Mesodermal cell (in vitro differentiated cells): ENCODE measurements at regions not wholly inside any gene's neighbourhood (a gene's known extent, or its start where the extent isn't known, plus 50 kb on each side); places are given as distances from the start of the nearest gene placed in this dataset.

ENCODE experiments used
- H3K27ac ChIP-seq: 2 replicates; pipeline ENCODE4 v1.7.0; 2013; ENCODE audit warnings: mild to moderate bottlenecking, low read depth, low read length, moderate library complexity; ENCODE audit not compliant: severe bottlenecking
- H3K36me3 ChIP-seq: 2 replicates; pipeline ENCODE4 v1.7.1; 2013; ENCODE audit warnings: mild to moderate bottlenecking, low read length, moderate library complexity; ENCODE audit not compliant: control insufficient read depth, insufficient read depth
- H3K4me1 ChIP-seq: one replicate; pipeline ENCODE4 v1.7.1; 2013; ENCODE audit warnings: mild to moderate bottlenecking, low read length; ENCODE audit not compliant: insufficient read depth, control insufficient read depth, poor library complexity, severe bottlenecking
- H3K4me3 ChIP-seq: 2 replicates; pipeline ENCODE4 v1.7.0; 2013; ENCODE audit warnings: low read length, control low read depth, mild to moderate bottlenecking; ENCODE audit not compliant: insufficient read depth, poor library complexity, severe bottlenecking; ENCODE audit errors: extremely low read depth
- H3K9me3 ChIP-seq: 2 replicates; pipeline ENCODE4 v1.7.1; 2013; ENCODE audit warnings: mild to moderate bottlenecking, low read length, moderate library complexity; ENCODE audit not compliant: control insufficient read depth
- WGBS, 2 experiments: methylation state at CpG; one replicate each; pipeline ENCODE4 v1.1.5; 2013; ENCODE audit warnings: missing lambda C conversion rate in 2 of 2; ENCODE audit not compliant: insufficient coverage in 2 of 2; 5-methylcytosine and 5-hydroxymethylcytosine counted together

- WGBS, 2 experiments = 78 to 86% methylated on average over 1 of the region's 1 CpG
- Histone ChIP-seq H3K27ac (no peak overlapping the region), H3K4me1 (no peaks in the 10 kb centered on the region), H3K36me3 (no peaks in the 10 kb centered on the region), H3K4me3 (no peak overlapping the region), H3K9me3 (no peaks in the 10 kb centered on the region)
These were observed 643.9 kb upstream of the CAMK1G start for GRCh38 chr1:208939537-208940085.

GRCh38 chr1:208942394-208943130 lies 641.0 kb upstream of the CAMK1G start:
- H3K9me3 ChIP-seq = no peaks in the 10 kb centered on the region
- 88 to 89% methylated on average over 1 of the region's 1 CpG for whole genome bisulfite sequencing, 2 experiments
- H3K4me3 ChIP-seq = no peak overlapping the region
- no peaks in the 10 kb centered on the region for H3K4me1 ChIP-seq
- H3K27ac ChIP-seq = no peak overlapping the region
- no peaks in the 10 kb centered on the region for H3K36me3 ChIP-seq

DNA sequence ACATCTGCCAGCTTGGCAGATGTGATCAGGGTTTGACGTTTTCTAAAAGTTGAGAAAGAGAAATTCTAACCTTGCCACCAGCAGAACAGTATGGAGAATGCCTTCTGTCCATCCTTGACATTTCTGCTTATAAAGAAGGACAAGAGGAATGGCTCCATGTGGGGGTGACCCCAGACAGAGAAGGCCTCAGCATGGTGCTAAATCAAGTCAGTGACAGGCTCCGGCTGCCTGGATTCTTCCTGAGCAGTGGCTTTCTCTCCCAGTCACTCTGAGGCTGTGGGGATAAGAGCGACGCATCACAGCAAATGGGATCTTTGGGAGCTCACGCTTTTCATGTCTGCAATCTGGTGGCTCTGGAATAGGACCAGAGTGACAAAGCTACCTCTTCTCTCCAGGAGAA lies 640.2 kb upstream of the CAMK1G start:
- no peak overlapping the region for H3K27ac ChIP-seq
- no peaks in the 10 kb centered on the region for H3K36me3 ChIP-seq
- 93 to 95% methylated on average over 2 of the region's 5 CpGs for WGBS, 2 experiments
- H3K9me3 ChIP-seq = no peaks in the 10 kb centered on the region
- no peaks in the 10 kb centered on the region for H3K4me1 ChIP-seq
- H3K4me3 ChIP-seq = no peak overlapping the region

DNA sequence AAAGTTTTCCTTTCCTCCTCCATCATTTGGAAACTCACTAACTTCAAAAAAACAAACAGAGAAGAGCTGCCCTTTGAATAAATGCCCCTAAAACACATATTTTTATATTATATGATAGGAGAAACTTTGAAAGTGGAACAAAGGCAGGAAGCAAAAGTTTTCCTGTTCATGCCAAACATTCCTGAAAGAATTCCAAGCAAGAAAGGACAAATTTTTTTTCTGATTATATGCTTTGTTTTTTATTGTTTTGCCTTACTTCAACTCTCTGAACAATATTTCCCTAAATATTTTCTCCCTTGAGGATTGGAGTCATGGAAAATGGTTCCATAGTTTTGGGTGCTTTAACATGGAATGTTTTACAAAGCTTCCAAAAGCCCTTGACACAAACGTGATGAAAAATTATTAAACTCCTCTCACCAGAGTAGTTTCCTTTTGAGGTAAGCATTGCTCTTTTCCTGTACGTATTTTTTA lies 638.5 kb upstream of the CAMK1G start:
- Histone ChIP-seq H3K36me3 (no peaks in the 10 kb centered on the region), H3K27ac (no peak overlapping the region), H3K9me3 (no peaks in the 10 kb centered on the region), H3K4me3 (no peak overlapping the region), H3K4me1 (no peaks in the 10 kb centered on the region)
- no CpG with 5 or more reads among the region's 2 CpGs for WGBS, 2 experiments

DNA sequence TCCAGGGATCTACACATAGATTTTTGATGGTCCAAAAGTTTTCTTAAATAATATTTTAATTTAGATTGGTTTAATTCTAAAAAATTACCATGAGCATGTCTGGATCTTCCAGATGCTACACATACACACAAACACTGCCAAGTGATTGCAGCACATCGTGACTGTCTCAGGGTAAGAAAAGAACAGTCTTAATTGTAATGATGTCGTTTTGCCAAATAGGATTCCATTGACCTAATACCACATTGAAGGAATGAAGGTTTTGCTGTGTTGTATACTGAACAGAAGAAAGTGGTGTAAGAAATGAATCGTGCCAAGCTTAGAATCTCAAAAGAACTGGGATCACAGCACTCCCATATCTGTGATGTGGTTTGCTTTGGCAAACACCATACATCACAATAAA lies 633.3 kb upstream of the CAMK1G start:
- Histone ChIP-seq H3K36me3 (no peaks in the 10 kb centered on the region), H3K4me1 (no peaks in the 10 kb centered on the region), H3K4me3 (no peak overlapping the region), H3K27ac (no peak overlapping the region), H3K9me3 (no peaks in the 10 kb centered on the region)
- no CpG with 5 or more reads among the region's 3 CpGs for WGBS, 2 experiments

DNA sequence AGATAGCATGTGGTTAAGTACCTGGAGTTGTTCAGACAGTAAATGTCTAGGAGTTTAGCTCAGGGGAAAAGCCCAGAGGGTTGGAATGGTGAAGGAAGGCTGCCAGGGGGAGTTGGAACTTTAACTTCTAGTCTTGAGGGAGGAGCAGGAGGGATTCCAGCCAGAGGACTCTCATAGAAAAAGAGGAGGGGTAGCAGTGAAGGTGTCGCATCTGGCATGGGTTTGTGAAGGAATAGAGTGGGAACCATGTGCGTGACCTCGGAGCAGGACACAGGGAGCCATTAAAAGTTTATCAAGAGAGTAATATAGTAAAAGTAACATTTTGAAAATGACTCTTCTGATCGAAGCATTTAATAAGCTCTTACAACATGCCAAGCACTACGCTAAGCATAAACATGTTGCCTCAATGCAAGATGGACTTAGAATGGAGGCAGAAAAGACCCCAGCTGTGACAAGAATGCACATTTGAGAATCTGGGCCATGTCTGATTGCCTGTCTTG lies 632.4 kb upstream of the CAMK1G start:
- no peaks in the 10 kb centered on the region for H3K36me3 ChIP-seq
- no peaks in the 10 kb centered on the region for H3K9me3 ChIP-seq
- H3K4me1 ChIP-seq = no peaks in the 10 kb centered on the region
- WGBS, 2 experiments = 93 to 94% methylated on average over 3 of the region's 5 CpGs
- no peak overlapping the region for H3K4me3 ChIP-seq
- no peak overlapping the region for H3K27ac ChIP-seq

DNA sequence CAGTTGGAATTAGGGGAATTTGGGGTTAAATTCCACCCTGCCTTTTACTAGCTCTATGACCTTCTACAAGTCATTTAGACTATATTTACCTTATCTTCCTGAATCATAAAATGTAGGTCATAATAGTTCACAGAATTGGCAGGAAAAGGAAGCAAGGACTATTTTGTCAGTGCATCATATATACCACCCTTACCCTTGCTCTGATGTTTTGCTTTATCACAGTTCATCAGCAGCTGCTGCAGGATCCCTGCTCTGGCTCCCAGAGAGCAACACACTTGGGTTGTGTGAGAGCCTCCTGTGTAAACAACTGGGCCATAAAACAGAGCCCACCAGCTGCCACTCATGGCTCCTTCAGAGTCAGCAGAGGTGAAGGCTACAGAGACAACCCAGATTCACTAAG lies 631.6 kb upstream of the CAMK1G start:
- no peaks in the 10 kb centered on the region for H3K4me1 ChIP-seq
- H3K4me3 ChIP-seq = no peak overlapping the region
- H3K27ac ChIP-seq = peak overlapping the region; percentile 61
- no peaks in the 10 kb centered on the region for H3K9me3 ChIP-seq
- no peaks in the 10 kb centered on the region for H3K36me3 ChIP-seq

GRCh38 chr1:208962867-208963266 lies 620.6 kb upstream of the CAMK1G start:
- H3K36me3 ChIP-seq = no peaks in the 10 kb centered on the region

DNA sequence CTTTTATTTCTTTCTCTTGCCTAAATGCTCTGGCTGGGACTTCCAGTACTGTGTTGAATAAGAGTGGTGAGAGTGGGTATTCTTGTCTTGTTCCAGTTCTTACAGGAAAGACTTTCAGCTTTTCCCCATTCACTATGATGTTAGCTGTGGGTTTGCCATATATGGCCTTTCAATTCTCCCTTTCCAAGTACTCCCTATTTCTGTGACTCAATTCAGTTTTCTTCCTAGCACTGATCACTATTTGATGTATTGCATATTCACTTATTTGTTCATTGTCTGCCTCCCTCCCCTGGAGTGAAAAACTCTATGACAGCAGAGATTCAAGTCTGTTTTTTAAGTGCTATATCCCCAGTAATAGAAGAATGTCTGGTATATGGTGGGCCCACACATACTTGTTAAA lies 618.2 kb upstream of the CAMK1G start:
- Histone ChIP-seq H3K4me3 (no peak overlapping the region), H3K4me1 (no peaks in the 10 kb centered on the region), H3K9me3 (peaks cover 3% of the 10 kb centered on the region), H3K36me3 (no peaks in the 10 kb centered on the region), H3K27ac (no peak overlapping the region)

More at GRCh38 chr1:208962867-208963266, 620.6 kb upstream of the CAMK1G start:
- no peak overlapping the region for H3K27ac ChIP-seq
- H3K4me1 ChIP-seq = no peaks in the 10 kb centered on the region
- peaks cover 16% of the 10 kb centered on the region for H3K9me3 ChIP-seq
- no peak overlapping the region for H3K4me3 ChIP-seq

DNA sequence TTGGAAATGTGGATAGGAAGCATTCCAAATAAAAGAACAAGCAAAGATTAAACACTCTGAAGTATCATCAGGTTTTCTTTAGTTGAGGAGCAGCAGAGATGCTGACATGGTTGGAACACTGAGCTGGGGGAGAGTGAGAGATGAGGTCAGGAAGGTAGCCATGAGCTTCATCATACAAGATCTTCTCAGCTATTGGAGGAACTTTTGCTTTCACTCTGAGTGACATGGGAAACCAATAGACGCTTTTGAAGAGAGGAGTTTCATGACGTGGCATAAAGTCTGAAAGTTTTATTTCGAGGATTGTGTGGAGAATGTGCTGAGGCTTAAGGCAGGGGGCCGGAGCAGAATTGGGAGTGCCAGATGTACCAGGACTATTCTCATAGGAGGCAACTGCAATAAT lies 616.2 kb upstream of the CAMK1G start:
- H3K9me3 ChIP-seq = no peaks in the 10 kb centered on the region
- 78 to 94% methylated on average over 4 of the region's 4 CpGs for WGBS, 2 experiments
- no peak overlapping the region for H3K4me3 ChIP-seq
- no peak overlapping the region for H3K27ac ChIP-seq
- H3K4me1 ChIP-seq = no peaks in the 10 kb centered on the region
- no peaks in the 10 kb centered on the region for H3K36me3 ChIP-seq

GRCh38 chr1:208974717-208975116 lies 608.8 kb upstream of the CAMK1G start:
- 100% methylated on average over 1 of the region's 4 CpGs; no CpG with 5 or more reads in 1 of the 2 experiments for WGBS, 2 experiments
- H3K27ac ChIP-seq = no peak overlapping the region
- H3K9me3 ChIP-seq = no peaks in the 10 kb centered on the region
- no peaks in the 10 kb centered on the region for H3K36me3 ChIP-seq
- no peak overlapping the region for H3K4me3 ChIP-seq
- H3K4me1 ChIP-seq = no peaks in the 10 kb centered on the region
